ENCODE measurements at regions not wholly inside any gene's neighbourhood (a gene's known extent, or its start where the extent isn't known, plus 50 kb on each side); places are given as distances from the start of the nearest gene placed in this dataset.

GRCh38 chr6:95439741-95440140, 137.6 kb upstream of the MANEA start:
- TF ChIP-seq CTCF (IDR thresholded peaks at IDR 0.05; ENCODE audit: low read depth, low read length) (no peak), EZH2phosphoT487 (IDR thresholded peaks at IDR 0.05; ENCODE audit: low read depth) (no peak)
